CD4-positive, alpha-beta T cell treated with Interleukin-6 for 4 hours (primary cell): ENCODE measurements at regions not wholly inside any gene's neighbourhood (a gene's known extent, or its start where the extent isn't known, plus 50 kb on each side); places are given as distances from the start of the nearest gene placed in this dataset.

Experiments
- DNase-seq: peaks from one replicate; pipeline ENCODE4 v3.0.0-alpha.2; 2020; ENCODE audit warnings: mixed read lengths

DNA sequence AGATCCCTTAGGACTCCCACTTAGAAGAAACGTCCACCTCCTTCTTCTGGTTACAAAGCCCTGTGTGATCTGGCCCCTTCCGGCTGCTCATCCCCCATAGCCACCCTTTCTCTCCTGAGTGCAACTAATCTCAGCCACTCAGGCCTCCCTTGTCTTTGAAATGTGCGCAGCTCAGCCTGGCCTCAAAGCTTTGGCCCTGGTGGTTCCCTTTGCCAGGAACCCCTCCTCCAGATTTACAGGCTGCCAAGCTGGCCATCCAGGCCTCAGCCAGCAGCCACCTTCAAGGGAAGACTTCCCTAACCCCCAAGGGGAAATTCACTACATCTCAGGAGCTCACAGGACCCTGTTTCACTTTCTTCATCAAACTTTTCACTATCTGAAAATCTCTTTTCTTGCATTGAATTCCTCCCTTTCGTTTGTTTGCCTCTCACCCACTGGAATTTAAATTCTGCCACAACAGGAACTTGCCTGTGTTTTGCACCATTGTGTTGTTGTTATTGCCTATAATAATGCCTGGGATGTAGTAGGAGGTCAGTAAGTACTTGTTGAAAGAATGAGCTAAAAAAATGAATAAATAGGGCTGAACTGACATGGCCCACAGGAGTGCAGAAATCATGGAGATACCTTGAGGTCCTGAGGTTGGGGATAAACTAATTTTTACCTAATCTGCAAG lies 109.5 kb upstream of the PFN2 start:
- DNase-seq, result no peak

DNA sequence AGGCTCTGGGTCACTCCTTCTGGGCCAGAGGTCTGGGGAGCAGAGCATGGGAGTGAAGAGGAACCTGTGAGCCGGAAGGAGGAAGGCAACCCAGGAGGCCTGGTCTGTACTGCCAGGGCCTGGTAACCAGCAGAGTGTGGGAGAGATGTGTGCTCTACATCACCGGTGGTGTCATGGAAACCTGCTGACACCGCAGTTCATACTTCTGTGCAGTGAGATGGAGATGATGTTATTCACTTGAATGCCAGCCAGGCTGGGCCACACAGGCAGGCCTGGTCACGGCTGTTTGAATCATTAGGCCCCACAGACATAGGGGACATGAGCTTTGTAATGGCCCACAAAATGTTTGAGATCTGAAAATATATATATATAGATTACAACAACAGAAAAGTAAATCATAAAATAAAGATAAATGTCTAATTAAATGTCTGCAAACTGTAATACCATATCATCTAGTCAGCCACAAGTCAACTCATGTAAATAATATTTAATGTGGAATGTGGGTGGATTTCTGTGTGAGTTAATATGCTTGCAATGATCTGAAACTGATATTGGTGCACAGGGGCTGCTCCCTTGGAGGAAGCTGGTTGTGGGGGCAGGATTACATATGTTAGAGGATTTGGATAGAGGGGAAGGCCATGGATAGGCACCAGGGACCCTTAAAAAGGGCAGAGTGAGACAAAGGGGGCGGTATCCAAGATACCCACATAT lies 108.5 kb upstream of the PFN2 start:
- no peak for DNase-seq

GRCh38 chr3:150077581-150078247 lies 107.0 kb upstream of the PFN2 start:
- DNase-seq, result no peak

GRCh38 chr3:150077107-150077506 lies 106.4 kb upstream of the PFN2 start:
- no peak for DNase-seq

DNA sequence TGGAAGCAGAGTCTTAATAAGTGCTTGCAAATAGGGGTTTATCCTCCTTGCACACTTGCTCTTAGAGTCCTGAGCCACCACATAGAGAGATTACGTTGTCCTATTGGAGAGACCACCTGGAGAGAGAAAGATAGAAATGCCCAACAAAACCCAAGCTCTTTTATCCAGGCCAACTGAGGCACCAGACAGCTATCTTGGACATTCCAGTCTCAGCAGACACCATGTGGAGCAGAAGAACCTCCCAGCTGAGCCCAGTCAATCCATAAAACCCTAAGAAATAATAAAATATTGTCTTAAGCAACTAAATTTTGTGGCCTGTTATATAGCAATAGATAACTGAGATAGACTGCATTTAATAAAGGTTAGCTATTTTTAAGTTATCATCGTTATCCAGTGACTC lies 105.7 kb upstream of the PFN2 start:
- DNase-seq, result no peak

GRCh38 chr3:150075417-150075865 lies 104.7 kb upstream of the PFN2 start:
- no peak for DNase-seq

GRCh38 chr3:150074697-150075416 lies 104.2 kb upstream of the PFN2 start:
- DNase-seq, result no peak

DNA sequence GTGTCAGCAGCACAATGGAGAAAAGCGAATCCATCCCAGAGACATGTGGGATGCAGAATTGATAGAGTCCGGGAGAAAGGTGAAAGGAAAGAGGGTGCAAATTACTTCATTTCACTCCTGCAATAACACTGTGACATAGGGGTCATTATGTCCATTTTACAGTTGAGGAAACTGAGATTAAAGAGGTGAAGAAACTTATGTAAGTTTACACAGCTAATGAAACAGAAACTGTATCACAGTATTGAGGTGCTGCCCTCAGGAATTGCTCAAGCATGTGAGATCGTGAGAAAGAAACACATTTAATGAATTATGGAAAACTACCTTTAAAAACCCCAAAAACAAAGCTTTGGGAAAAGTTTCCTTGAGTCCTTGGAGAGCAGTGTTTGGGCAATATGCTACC lies 103.6 kb upstream of the PFN2 start:
- no peak for DNase-seq

DNA sequence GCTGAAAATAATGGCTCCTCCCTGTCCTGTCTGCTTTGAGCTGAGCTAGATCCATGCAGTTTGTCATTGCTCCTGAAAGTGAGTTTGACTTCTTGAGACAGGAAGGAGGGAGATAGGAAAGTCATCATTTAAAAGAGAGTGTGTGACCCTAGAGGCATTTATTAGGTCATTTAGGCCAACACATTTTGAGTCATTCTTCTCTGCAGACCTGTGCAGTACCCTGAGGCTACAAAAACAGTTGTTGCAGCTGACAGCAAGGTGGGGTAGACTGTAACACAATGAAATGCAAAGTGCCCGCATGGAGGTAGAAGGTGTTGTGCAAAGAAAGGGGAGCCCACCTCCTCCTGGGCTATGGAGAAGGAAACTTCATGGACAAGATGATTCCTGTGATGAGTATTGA lies 102.8 kb upstream of the PFN2 start:
- no peak for DNase-seq

- no peak for DNase-seq
These were observed 102.3 kb upstream of the PFN2 start for GRCh38 chr3:150073031-150073430.

DNA sequence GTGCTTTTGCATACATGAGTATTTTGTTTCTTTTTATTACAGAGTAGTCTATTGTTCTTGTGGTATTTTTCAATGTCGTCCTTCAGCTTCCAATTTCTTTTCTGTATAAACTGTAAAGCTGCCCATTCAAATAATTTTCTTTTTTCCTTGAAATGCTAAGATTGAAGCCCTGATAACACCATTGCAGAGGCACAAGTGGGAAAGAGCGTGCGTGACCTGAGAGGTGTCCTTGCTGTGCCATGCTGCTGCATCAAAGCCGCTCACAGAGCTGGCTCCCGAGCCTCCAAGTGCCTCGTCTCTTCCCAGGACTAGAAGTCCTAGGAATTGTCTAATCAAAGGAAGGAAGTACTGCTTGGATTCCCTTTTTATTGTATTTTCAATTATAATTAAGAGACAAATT lies 101.9 kb upstream of the PFN2 start:
- DNase-seq, result no peak

- no peak for DNase-seq
These were observed 99.6 kb upstream of the PFN2 start for GRCh38 chr3:150070271-150070670.

DNA sequence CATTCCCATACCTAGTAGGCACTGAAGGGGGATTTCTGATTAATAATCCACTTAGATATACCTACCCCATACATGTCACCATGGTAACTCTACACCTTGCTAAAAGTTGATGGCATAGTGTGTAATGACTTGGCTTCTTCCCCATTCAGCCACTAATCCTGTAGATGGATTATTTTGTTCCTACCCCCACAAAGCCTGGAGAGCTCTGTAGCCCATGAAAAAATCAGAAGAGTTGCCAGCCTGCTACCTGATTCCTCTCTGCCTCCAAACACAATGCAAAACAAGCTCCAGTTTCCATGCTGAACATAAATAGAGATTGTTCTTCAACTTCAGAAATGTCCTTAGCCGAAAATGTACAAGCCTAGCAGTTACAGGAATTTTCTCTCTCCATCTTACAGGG lies 98.9 kb upstream of the PFN2 start:
- no peak for DNase-seq

- DNase-seq, result no peak
These were observed 98.4 kb upstream of the PFN2 start for GRCh38 chr3:150069154-150069527.

GRCh38 chr3:150068440-150069153 lies 97.9 kb upstream of the PFN2 start:
- DNase-seq, result no peak

GRCh38 chr3:150067561-150067960 lies 96.9 kb upstream of the PFN2 start:
- no peak for DNase-seq

GRCh38 chr3:150064971-150065370 lies 94.3 kb upstream of the PFN2 start:
- no peak for DNase-seq

DNA sequence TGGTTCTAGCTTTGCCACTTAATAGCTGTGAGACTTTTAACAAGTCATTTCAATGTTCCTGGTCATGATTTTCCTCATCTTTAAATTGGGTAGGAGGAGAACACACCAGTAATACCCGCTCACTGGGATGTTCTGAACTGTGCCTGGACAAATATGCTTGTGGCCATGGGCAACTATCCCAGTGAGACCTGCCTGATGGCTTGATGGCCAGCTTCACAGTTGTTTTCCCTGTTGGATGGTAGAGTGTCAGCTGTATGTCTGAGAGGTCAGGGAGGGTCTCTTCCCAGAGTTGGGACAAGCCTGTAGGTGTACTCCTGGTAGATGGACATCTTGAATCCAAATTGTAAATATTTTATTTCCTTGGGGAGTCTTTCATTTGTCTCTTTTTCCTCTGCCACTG lies 92.5 kb upstream of the PFN2 start:
- no peak for DNase-seq

GRCh38 chr3:150062492-150062891 lies 91.8 kb upstream of the PFN2 start:
- DNase-seq, result no peak

GRCh38 chr3:150061288-150062024 lies 90.8 kb upstream of the PFN2 start:
- no peak for DNase-seq

DNA sequence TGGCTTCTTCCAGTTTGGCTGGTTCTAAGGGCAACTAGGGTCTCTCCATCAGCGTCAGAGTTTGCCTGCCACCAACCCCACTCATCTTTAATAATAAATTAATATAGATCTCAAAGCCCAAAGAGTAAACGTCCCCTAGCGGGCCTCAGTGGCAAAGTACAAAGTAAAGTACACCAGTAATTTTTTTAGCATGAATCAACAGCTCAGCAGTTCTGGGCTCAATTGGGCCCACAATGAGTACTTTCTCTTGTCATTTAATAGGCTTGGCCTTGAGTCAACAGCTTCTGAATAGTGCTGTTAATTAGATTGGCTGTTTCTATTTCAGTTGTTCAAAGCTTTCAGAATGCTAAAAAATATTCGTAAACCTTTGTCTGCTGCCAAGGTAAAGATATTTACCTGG lies 89.0 kb upstream of the PFN2 start:
- DNase-seq, result no peak

GRCh38 chr3:150059241-150059640 lies 88.5 kb upstream of the PFN2 start:
- no peak for DNase-seq
